Activated T-cell treated with anti-CD3 and anti-CD28 coated beads, Interleukin-2, amount 50 U/mL, for 4 hours (primary cell): ENCODE measurements at regions not wholly inside any gene's neighbourhood (a gene's known extent, or its start where the extent isn't known, plus 50 kb on each side); places are given as distances from the start of the nearest gene placed in this dataset.

Experiments
- ATAC-seq, 2 donors: fragments of 200-7000 bp; cut with Tn5 transposase; one replicate each; pipeline ENCODE4 v1.10.0; 2021
- DNase-seq: peaks from one replicate; pipeline ENCODE4 v3.0.0-alpha.2; 2020
- H3K27me3 Mint-ChIP-seq: one replicate; pipeline ENCODE4 v1.8.0; 2021; ENCODE audit warnings: low read depth, mixed read lengths
- H3K36me3 Mint-ChIP-seq: one replicate; pipeline ENCODE4 v1.8.0; 2022; ENCODE audit warnings: mixed read lengths; ENCODE audit not compliant: insufficient read depth
- H3K4me1 Mint-ChIP-seq: one replicate; pipeline ENCODE4 v1.8.0; 2021; ENCODE audit warnings: low read depth, mixed read lengths
- H3K4me3 Mint-ChIP-seq: one replicate; pipeline ENCODE4 v1.8.0; 2021; ENCODE audit warnings: mild to moderate bottlenecking, moderate library complexity, mixed read lengths
- H3K9me3 Mint-ChIP-seq: one replicate; pipeline ENCODE4 v1.8.0; 2021; ENCODE audit warnings: mixed read lengths

DNA sequence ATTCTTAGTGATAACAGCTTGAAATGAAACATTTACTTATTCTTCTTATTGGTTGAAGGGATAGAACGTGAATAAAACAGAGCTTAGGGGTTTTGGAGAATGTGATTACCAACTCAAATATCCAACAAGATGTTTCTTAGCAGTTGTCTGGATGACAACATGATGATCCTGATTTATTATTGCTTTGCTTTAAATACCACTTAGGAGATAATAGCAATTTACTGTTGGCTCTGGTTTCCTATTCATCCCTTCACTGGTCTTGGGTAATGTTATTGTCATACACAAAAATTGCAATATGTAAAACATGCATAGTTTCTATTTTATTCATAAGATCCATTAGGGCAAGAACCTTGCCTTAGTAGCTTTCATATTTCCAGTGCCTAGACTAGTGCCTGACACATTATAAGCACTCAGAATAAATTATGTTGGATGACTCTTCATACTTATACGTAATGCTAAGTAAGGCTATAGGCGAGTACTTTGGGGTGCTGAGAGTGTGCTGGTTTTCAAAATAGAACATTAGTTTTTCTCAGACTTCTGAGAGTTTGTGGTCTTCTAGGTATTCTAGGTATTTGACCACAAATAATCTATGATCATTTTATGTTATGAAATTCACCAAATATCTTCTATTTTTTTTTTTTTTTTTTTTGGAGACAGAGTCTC lies 58.6 kb upstream of the PGRMC2 start:
- no peak overlapping the region for H3K4me3 Mint-ChIP-seq
- H3K27me3 Mint-ChIP-seq = no peaks in the 10 kb centered on the region
- H3K4me1 Mint-ChIP-seq = no peaks in the 10 kb centered on the region
- DNase-seq = no peak
- no peaks in the 10 kb centered on the region for H3K9me3 Mint-ChIP-seq
- H3K36me3 Mint-ChIP-seq = peaks cover 5% of the 10 kb centered on the region
- ATAC-seq = no peak

DNA sequence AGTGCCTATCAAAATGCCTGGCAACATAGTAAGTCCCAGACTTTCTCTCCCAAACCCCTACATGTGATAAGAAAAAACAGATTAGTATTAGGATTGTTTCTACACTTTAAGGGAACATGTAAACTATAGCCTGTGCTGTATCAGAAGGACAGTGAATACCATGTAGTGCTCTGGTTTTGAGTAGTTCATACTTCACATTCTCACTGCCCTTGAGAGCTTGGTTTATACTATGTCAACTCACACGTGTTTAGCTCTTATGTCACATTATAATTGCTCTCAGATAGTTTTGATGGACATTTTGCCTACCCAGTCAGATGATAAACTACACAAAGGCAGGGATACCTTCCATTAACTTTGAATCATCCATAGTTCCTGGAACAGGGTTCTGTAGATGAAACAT lies 58.0 kb upstream of the PGRMC2 start:
- no peak for ATAC-seq
- no peak overlapping the region for H3K4me3 Mint-ChIP-seq
- H3K27me3 Mint-ChIP-seq = no peaks in the 10 kb centered on the region
- no peaks in the 10 kb centered on the region for H3K4me1 Mint-ChIP-seq
- H3K9me3 Mint-ChIP-seq = no peaks in the 10 kb centered on the region
- no peak for DNase-seq
- H3K36me3 Mint-ChIP-seq = peaks cover 5% of the 10 kb centered on the region

- no peaks in the 10 kb centered on the region for H3K4me1 Mint-ChIP-seq
- ATAC-seq = no peak
- peaks cover 5% of the 10 kb centered on the region for H3K36me3 Mint-ChIP-seq
- no peaks in the 10 kb centered on the region for H3K27me3 Mint-ChIP-seq
- H3K4me3 Mint-ChIP-seq = no peak overlapping the region
- no peaks in the 10 kb centered on the region for H3K9me3 Mint-ChIP-seq
- no peak for DNase-seq
Observed at GRCh38 chr4:128342762-128343161, 55.1 kb upstream of the PGRMC2 start.

GRCh38 chr4:128341634-128342033 lies 54.0 kb upstream of the PGRMC2 start:
- Mint-ChIP-seq H3K4me3 (no peak overlapping the region), H3K4me1 (no peaks in the 10 kb centered on the region), H3K27me3 (no peaks in the 10 kb centered on the region), H3K36me3 (peaks cover 2% of the 10 kb centered on the region), H3K9me3 (no peaks in the 10 kb centered on the region)
- ATAC-seq (no peak), DNase-seq (no peak)

DNA sequence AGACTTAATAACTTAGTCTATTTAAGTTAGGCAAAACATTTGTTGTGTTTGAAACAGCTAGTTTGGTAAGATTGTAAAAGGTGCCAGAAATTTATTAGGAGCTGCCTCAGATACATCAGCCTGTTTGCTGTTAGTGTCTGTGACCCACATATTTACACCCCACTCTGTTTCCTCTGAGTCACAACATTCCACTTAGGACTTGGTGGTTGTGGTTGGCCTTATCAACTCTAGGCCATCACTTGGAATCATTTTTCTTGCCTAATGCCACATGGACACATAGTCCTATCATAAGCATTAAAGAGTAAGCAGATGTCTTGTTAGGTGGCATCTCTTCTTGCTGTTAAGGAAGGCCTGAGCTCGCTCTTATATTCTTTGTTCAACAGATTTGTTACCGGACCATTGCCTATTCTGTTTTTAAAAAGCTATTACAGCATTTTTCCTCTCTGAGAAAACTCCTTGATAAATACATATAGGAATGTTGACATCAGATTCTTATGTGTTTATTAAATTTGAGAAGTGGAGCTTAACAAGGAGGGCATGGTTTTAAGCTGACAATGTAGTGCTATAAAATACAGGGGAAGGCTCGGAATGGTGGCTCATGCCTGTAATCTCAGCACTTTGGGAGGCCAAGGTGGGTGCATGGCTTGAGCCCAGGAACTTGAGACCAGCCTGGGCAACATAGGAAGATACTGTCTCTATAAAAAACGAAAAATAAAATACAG lies 51.2 kb upstream of the PGRMC2 start:
- DNase-seq (no peak), ATAC-seq (no peak)
- Mint-ChIP-seq H3K9me3 (no peaks in the 10 kb centered on the region), H3K4me3 (no peak overlapping the region), H3K4me1 (no peaks in the 10 kb centered on the region), H3K27me3 (no peaks in the 10 kb centered on the region), H3K36me3 (peaks cover 2% of the 10 kb centered on the region)

DNA sequence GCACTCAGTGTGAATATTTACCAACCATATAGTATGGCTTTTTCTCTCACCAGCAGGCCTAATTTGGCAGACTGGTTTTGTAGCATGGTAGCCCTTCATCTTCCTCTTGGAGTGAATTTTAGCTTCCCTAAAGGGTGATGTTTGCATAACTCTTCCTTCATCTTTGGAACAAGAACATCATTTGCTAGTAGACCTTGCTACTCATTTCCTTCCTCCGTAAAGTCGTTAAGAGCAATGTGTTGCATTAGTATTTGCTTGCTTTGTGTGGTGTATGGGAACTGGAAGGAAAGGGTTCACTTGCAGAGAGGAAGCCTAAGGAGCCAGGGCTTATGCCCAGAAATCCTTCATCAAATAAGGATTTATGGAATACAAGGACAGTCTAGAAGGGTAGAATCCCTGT lies 50.2 kb upstream of the PGRMC2 start:
- H3K9me3 Mint-ChIP-seq = no peaks in the 10 kb centered on the region
- ATAC-seq (no peak), DNase-seq (no peak)
- H3K4me3 Mint-ChIP-seq = no peak overlapping the region
- peaks cover 2% of the 10 kb centered on the region for H3K36me3 Mint-ChIP-seq
- no peaks in the 10 kb centered on the region for H3K27me3 Mint-ChIP-seq
- no peaks in the 10 kb centered on the region for H3K4me1 Mint-ChIP-seq
